HG02588 (cell line): ENCODE measurements at regions not wholly inside any gene's neighbourhood (a gene's known extent, or its start where the extent isn't known, plus 50 kb on each side); places are given as distances from the start of the nearest gene placed in this dataset.

Experiments used
- ATAC-seq: cut with Tn5 transposase; IDR thresholded peaks from one replicate; pipeline ENCODE4 v1.9.1; 2021; ENCODE audit warnings: mild to moderate bottlenecking, moderate library complexity; ENCODE audit not compliant: unreplicated experiment

GRCh38 chr3:177944228-177944661, 592.0 kb upstream of the KCNMB2 start:
- ATAC-seq: no peak

GRCh38 chr3:177946048-177946447, 590.2 kb upstream of the KCNMB2 start:
- no peak for ATAC-seq

- ATAC-seq: no peak
Observed at GRCh38 chr3:177946497-177946896, 589.7 kb upstream of the KCNMB2 start.

GRCh38 chr3:177946936-177947335, 589.3 kb upstream of the KCNMB2 start:
- no peak for ATAC-seq

- ATAC-seq: no peak
Observed at GRCh38 chr3:177947901-177948300, 588.3 kb upstream of the KCNMB2 start.

- no peak for ATAC-seq
Observed at GRCh38 chr3:177948716-177949425, 587.4 kb upstream of the KCNMB2 start.

GRCh38 chr3:177959188-177959587, 577.0 kb upstream of the KCNMB2 start:
- no peak for ATAC-seq

GRCh38 chr3:177960014-177960413, 576.2 kb upstream of the KCNMB2 start:
- no peak for ATAC-seq

- ATAC-seq: no peak
Observed at GRCh38 chr3:177960722-177961121, 575.5 kb upstream of the KCNMB2 start.

GRCh38 chr3:177961784-177962183, 574.5 kb upstream of the KCNMB2 start:
- ATAC-seq: no peak

GRCh38 chr3:177966493-177966892, 569.7 kb upstream of the KCNMB2 start:
- ATAC-seq: no peak

- ATAC-seq: no peak
Observed at GRCh38 chr3:177968891-177969290, 567.3 kb upstream of the KCNMB2 start.

GRCh38 chr3:177973241-177973840, 562.9 kb upstream of the KCNMB2 start:
- peak; percentile 63 for ATAC-seq

GRCh38 chr3:177976241-177976640, 560.0 kb upstream of the KCNMB2 start:
- no peak for ATAC-seq

- no peak for ATAC-seq
Observed at GRCh38 chr3:177976866-177977265, 559.4 kb upstream of the KCNMB2 start.

GRCh38 chr3:177977381-177978158, 558.7 kb upstream of the KCNMB2 start:
- no peak for ATAC-seq

- ATAC-seq: no peak
Observed at GRCh38 chr3:177978946-177979345, 557.3 kb upstream of the KCNMB2 start.

GRCh38 chr3:177979703-177980102, 556.5 kb upstream of the KCNMB2 start:
- ATAC-seq: no peak

- no peak for ATAC-seq
Observed at GRCh38 chr3:177981576-177981975, 554.7 kb upstream of the KCNMB2 start.

GRCh38 chr3:177982034-177982433, 554.2 kb upstream of the KCNMB2 start:
- ATAC-seq: no peak

GRCh38 chr3:177983320-177983719, 552.9 kb upstream of the KCNMB2 start:
- ATAC-seq: no peak
